Aorta (tissue), 5 donors: ENCODE measurements at regions not wholly inside any gene's neighbourhood (a gene's known extent, or its start where the extent isn't known, plus 50 kb on each side); places are given as distances from the start of the nearest gene placed in this dataset.

Experiments
- ATAC-seq: fragments of 200-7000 bp; cut with Tn5 transposase; one replicate; pipeline ENCODE4 v1.9.1; 2022; ENCODE audit warnings: moderate library complexity; ENCODE audit not compliant: low FRiP score
- DNase-seq, 2 donors: peaks; one replicate each; pipeline ENCODE4 v3.0.0-alpha.2; 2020
- H3K27ac ChIP-seq, 2 donors: one replicate each; pipeline ENCODE4 v1.5.1; 2013; ENCODE audit warnings: low read length in 2 of 2, mild to moderate bottlenecking in 2 of 2, moderate library complexity in 2 of 2, control low read depth in 1 of 2, inconsistent platforms in 1 of 2, low read depth in 1 of 2
- H3K27me3 ChIP-seq, 2 donors: one replicate each; pipeline ENCODE4 v1.6.1; 2013; ENCODE audit warnings: control low read depth in 1 of 2, low read length in 1 of 2, mild to moderate bottlenecking in 1 of 2, moderate library complexity in 1 of 2; ENCODE audit not compliant: insufficient read depth in 2 of 2, control insufficient read depth in 1 of 2
- H3K36me3 ChIP-seq, 2 donors: one replicate each; pipeline ENCODE4 v1.6.1; 2013; ENCODE audit warnings: control low read depth in 1 of 2, low read length in 1 of 2, mild to moderate bottlenecking in 1 of 2; ENCODE audit not compliant: insufficient read depth in 2 of 2, control insufficient read depth in 1 of 2
- H3K4me1 ChIP-seq, 2 donors: one replicate each; pipeline ENCODE4 v1.6.1; 2013; ENCODE audit warnings: low read length in 2 of 2, control low read depth in 1 of 2, mild to moderate bottlenecking in 1 of 2, moderate library complexity in 1 of 2; ENCODE audit not compliant: insufficient read depth in 2 of 2, control insufficient read depth in 1 of 2
- H3K4me3 ChIP-seq, 2 donors: one replicate each; pipeline ENCODE4 v1.5.1; 2013; ENCODE audit warnings: low read length in 2 of 2, control low read depth in 1 of 2, mild to moderate bottlenecking in 1 of 2
- H3K9me3 ChIP-seq: one replicate; pipeline ENCODE4 v1.6.1; 2013; ENCODE audit warnings: mild to moderate bottlenecking, low read length; ENCODE audit not compliant: control insufficient read depth
- WGBS, 2 donors: extraction: QIAGEN DNeasy Blood & Tissue Kit; methylation state at CpG; one replicate each; pipeline ENCODE4 v1.1.7; 2013; 5-methylcytosine and 5-hydroxymethylcytosine counted together
- intact Hi-C, 2 donors: fragments of 100-400 bp; cut with DNase I; formaldehyde crosslinking; loops; one replicate each; pipeline versions ENCODE4 v1.14.2 to v1.15.0; 2022
- donor health status: healthy with polysubstance abuse.
- donor health status: Bipolar disorder and iron deficiency.
- donor health status: DM: no; HTN: no; CAD: no.
- donor health status: DM: no; HTN: no; CAD: no.
- donor health status: DM: yes; HTN: yes; CAD: no.

- intact Hi-C loops, result no loop called here
- ATAC-seq (no peak), DNase-seq (no peak)
- Histone ChIP-seq H3K4me1 (no peaks in the 10 kb centered on the region), H3K36me3 (no peaks in the 10 kb centered on the region), H3K4me3 (no peak overlapping the region), H3K27me3 (no peaks in the 10 kb centered on the region), H3K27ac (no peak overlapping the region), H3K9me3 (no peaks in the 10 kb centered on the region)
- 94 to 95% methylated on average over 2 of the region's 2 CpGs for WGBS, 2 donors
Observed at GRCh38 chr14:41498959-41499358, 107.7 kb upstream of the LRFN5 start.

- DNase-seq (no peak), ATAC-seq (no peak)
- WGBS, 2 donors, result 58 to 74% methylated on average over 2 of the region's 2 CpGs
- no peaks in the 10 kb centered on the region for H3K36me3 ChIP-seq
- H3K27me3 ChIP-seq, result no peaks in the 10 kb centered on the region
- intact Hi-C loops, result no loop called here
- no peaks in the 10 kb centered on the region for H3K4me1 ChIP-seq
- no peak overlapping the region for H3K27ac ChIP-seq
- H3K9me3 ChIP-seq, result no peaks in the 10 kb centered on the region
- H3K4me3 ChIP-seq, result no peak overlapping the region
Observed at GRCh38 chr14:41490323-41490722, 116.4 kb upstream of the LRFN5 start.

- H3K4me1 ChIP-seq, result no peaks in the 10 kb centered on the region
- H3K27ac ChIP-seq, result no peak overlapping the region
- no peaks in the 10 kb centered on the region for H3K27me3 ChIP-seq
- no peak for DNase-seq
- ATAC-seq, result no peak
- intact Hi-C loops, result no loop called here
- no peak overlapping the region for H3K4me3 ChIP-seq
- no peaks in the 10 kb centered on the region for H3K9me3 ChIP-seq
- no peaks in the 10 kb centered on the region for H3K36me3 ChIP-seq
Observed at GRCh38 chr14:41489315-41489972, 117.2 kb upstream of the LRFN5 start.

GRCh38 chr14:41488401-41488800 lies 118.3 kb upstream of the LRFN5 start:
- H3K9me3 ChIP-seq, result no peaks in the 10 kb centered on the region
- WGBS, 2 donors, result 83 to 93% methylated on average over 1 of the region's 1 CpG

GRCh38 chr14:41482861-41483260 lies 123.8 kb upstream of the LRFN5 start:
- Histone ChIP-seq H3K36me3 (no peaks in the 10 kb centered on the region), H3K9me3 (no peaks in the 10 kb centered on the region), H3K27me3 (no peaks in the 10 kb centered on the region), H3K4me3 (no peak overlapping the region), H3K4me1 (no peaks in the 10 kb centered on the region), H3K27ac (no peak overlapping the region)
- ATAC-seq, result no peak
- DNase-seq, result no peak
- intact Hi-C loops, result no loop called here

More at GRCh38 chr14:41488401-41488800, 118.3 kb upstream of the LRFN5 start:
- no peaks in the 10 kb centered on the region for H3K27me3 ChIP-seq
- H3K4me1 ChIP-seq, result no peaks in the 10 kb centered on the region
- ATAC-seq, result no peak
- intact Hi-C loops, result no loop called here
- H3K27ac ChIP-seq, result no peak overlapping the region
- no peaks in the 10 kb centered on the region for H3K36me3 ChIP-seq
- no peak overlapping the region for H3K4me3 ChIP-seq
- no peak for DNase-seq

- Histone ChIP-seq H3K4me3 (no peak overlapping the region), H3K27ac (no peak overlapping the region), H3K4me1 (no peaks in the 10 kb centered on the region), H3K36me3 (no peaks in the 10 kb centered on the region), H3K9me3 (no peaks in the 10 kb centered on the region), H3K27me3 (no peaks in the 10 kb centered on the region)
- 35 to 50% methylated on average over 1 of the region's 1 CpG for WGBS, 2 donors
- intact Hi-C loops, result no loop called here
- ATAC-seq (no peak), DNase-seq (no peak)
Observed at GRCh38 chr14:41476526-41476925, 130.2 kb upstream of the LRFN5 start.

GRCh38 chr14:41461380-41461779 lies 145.3 kb upstream of the LRFN5 start:
- H3K27me3 ChIP-seq, result no peaks in the 10 kb centered on the region

GRCh38 chr14:41457393-41457792 lies 149.3 kb upstream of the LRFN5 start:
- no peak for DNase-seq
- ATAC-seq, result no peak
- Histone ChIP-seq H3K27me3 (no peaks in the 10 kb centered on the region), H3K36me3 (no peaks in the 10 kb centered on the region), H3K4me3 (no peak overlapping the region), H3K4me1 (no peaks in the 10 kb centered on the region), H3K9me3 (no peaks in the 10 kb centered on the region), H3K27ac (no peak overlapping the region)
- intact Hi-C loops, result no loop called here
- WGBS, 2 donors, result 73 to 82% methylated on average over 1 of the region's 1 CpG

More at GRCh38 chr14:41461380-41461779, 145.3 kb upstream of the LRFN5 start:
- DNase-seq, result no peak
- no peaks in the 10 kb centered on the region for H3K4me1 ChIP-seq
- no peaks in the 10 kb centered on the region for H3K36me3 ChIP-seq
- ATAC-seq, result no peak
- no peak overlapping the region for H3K4me3 ChIP-seq
- intact Hi-C loops, result no loop called here
- H3K9me3 ChIP-seq, result no peaks in the 10 kb centered on the region
- H3K27ac ChIP-seq, result no peak overlapping the region

GRCh38 chr14:41449066-41449465 lies 157.6 kb upstream of the LRFN5 start:
- H3K4me1 ChIP-seq, result no peaks in the 10 kb centered on the region
- H3K36me3 ChIP-seq, result no peaks in the 10 kb centered on the region
- intact Hi-C loops, result no loop called here
- 22 to 33% methylated on average over 3 of the region's 3 CpGs for WGBS, 2 donors
- no peak for DNase-seq
- ATAC-seq, result no peak
- no peak overlapping the region for H3K27ac ChIP-seq
- no peaks in the 10 kb centered on the region for H3K27me3 ChIP-seq
- no peaks in the 10 kb centered on the region for H3K9me3 ChIP-seq
- H3K4me3 ChIP-seq, result no peak overlapping the region
